ENCODE measurements at regions not wholly inside any gene's neighbourhood (a gene's known extent, or its start where the extent isn't known, plus 50 kb on each side); places are given as distances from the start of the nearest gene placed in this dataset.

GRCh38 chr4:175540151-175540550, 271.9 kb downstream of the GPM6A start:
- TF ChIP-seq CTCF (conservative IDR thresholded peaks at IDR 0.05 in 1 of 2, IDR thresholded peaks at IDR 0.05 in 1 of 2; ENCODE audit: extremely low read depth in 1 of 2, insufficient read depth in 1 of 2, low read depth in 1 of 2, low read length in 2 of 2): no peak
- TF ChIP-seq EZH2 (IDR thresholded peaks at IDR 0.05; ENCODE audit: borderline replicate concordance, low read length): no peak
